ENCODE measurements at regions not wholly inside any gene's neighbourhood (a gene's known extent, or its start where the extent isn't known, plus 50 kb on each side); places are given as distances from the start of the nearest gene placed in this dataset.

DNA sequence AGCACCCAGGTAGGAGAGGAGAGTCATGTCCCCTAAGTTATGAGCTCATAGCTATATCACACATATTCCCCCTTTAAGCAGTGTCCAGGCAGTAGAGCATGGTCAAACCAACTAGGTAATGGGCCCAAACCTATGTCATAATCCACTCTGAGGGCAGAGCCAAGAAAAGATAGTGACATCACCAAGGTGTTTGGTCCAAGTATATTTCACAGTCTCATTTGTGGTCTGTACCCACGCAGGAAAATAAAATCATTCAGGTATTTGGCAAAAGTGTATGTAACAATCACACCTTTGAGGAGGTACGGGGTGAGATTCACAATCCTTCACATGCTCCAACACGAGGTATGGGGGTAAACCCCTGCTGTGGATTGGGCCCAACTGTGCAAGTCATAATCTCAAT, 2112.8 kb downstream of the TP53TG3F start:
- TF ChIP-seq CTCF (optimal IDR thresholded peaks at IDR 0.05 in 1 of 3, IDR thresholded peaks at IDR 0.05 in 1 of 3, conservative IDR thresholded peaks at IDR 0.05 in 1 of 3; ENCODE audit: extremely low read depth in 1 of 3, insufficient read depth in 2 of 3, low read length in 3 of 3) (no peak), EZH2 (IDR thresholded peaks at IDR 0.05; ENCODE audit: low read length) (no peak)
- no peak for FAIRE-seq
- DNase-seq (ENCODE audit: low read depth, low spot score) = no peak
- no peak overlapping the region for H3K4me3 ChIP-seq (ENCODE audit: control insufficient read depth in 2 of 3, extremely low read depth in 1 of 3, insufficient read depth in 2 of 3, low read depth in 1 of 3, low read length in 3 of 3)
- dilution Hi-C loops (cut with MboI; ENCODE audit: extremely low pct_ligation_motif_present, low sequenced_read_pairs) = no loop called here
- H3K4me1 ChIP-seq (ENCODE audit: control insufficient read depth, extremely low read depth, insufficient read depth, low read length) = no peaks in the 10 kb centered on the region
- no peak overlapping the region for H2AFZ ChIP-seq (ENCODE audit: control insufficient read depth, low read length)
- no peak overlapping the region for H3K4me2 ChIP-seq (ENCODE audit: control insufficient read depth, extremely low read depth, insufficient read depth, low read depth, low read length)
- no peaks in the 10 kb centered on the region for H3K79me2 ChIP-seq (ENCODE audit: control insufficient read depth, insufficient read depth, low read length)
- no peaks in the 10 kb centered on the region for H3K36me3 ChIP-seq (ENCODE audit: control insufficient read depth in 2 of 2, extremely low read depth in 1 of 2, insufficient read depth in 2 of 2, low read length in 2 of 2)
- no peaks in the 10 kb centered on the region for H3K27me3 ChIP-seq (ENCODE audit: control insufficient read depth, extremely low read depth, insufficient read depth, low read length)
- no peak overlapping the region for H3K27ac ChIP-seq (ENCODE audit: control insufficient read depth, insufficient read depth, low read length)
- no peaks in the 10 kb centered on the region for H4K20me1 ChIP-seq (ENCODE audit: control insufficient read depth, extremely low read depth, insufficient read depth, low read length)
- peaks cover 2% of the 10 kb centered on the region for H3K9me3 ChIP-seq (ENCODE audit: control insufficient read depth, low read depth, low read length)
- no peak overlapping the region for H3K9ac ChIP-seq (ENCODE audit: control insufficient read depth, extremely low read depth, insufficient read depth, low read length)
- no peaks in the 10 kb centered on the region for H3K9me1 ChIP-seq (ENCODE audit: control insufficient read depth, extremely low read depth, insufficient read depth, low read length)

GRCh38 chr16:35573407-35573806, 2114.0 kb downstream of the TP53TG3F start:
- Histone ChIP-seq H3K27ac (ENCODE audit: control insufficient read depth, insufficient read depth, low read length) (no peak overlapping the region), H3K36me3 (ENCODE audit: control insufficient read depth in 2 of 2, extremely low read depth in 1 of 2, insufficient read depth in 2 of 2, low read length in 2 of 2) (no peaks in the 10 kb centered on the region), H2AFZ (ENCODE audit: control insufficient read depth, low read length) (no peak overlapping the region), H3K9ac (ENCODE audit: control insufficient read depth, extremely low read depth, insufficient read depth, low read length) (no peak overlapping the region), H3K27me3 (ENCODE audit: control insufficient read depth, extremely low read depth, insufficient read depth, low read length) (no peaks in the 10 kb centered on the region), H3K79me2 (ENCODE audit: control insufficient read depth, insufficient read depth, low read length) (no peaks in the 10 kb centered on the region), H4K20me1 (ENCODE audit: control insufficient read depth, extremely low read depth, insufficient read depth, low read length) (no peaks in the 10 kb centered on the region), H3K4me1 (ENCODE audit: control insufficient read depth, extremely low read depth, insufficient read depth, low read length) (no peaks in the 10 kb centered on the region), H3K9me1 (ENCODE audit: control insufficient read depth, extremely low read depth, insufficient read depth, low read length) (no peaks in the 10 kb centered on the region), H3K4me3 (ENCODE audit: control insufficient read depth in 2 of 3, extremely low read depth in 1 of 3, insufficient read depth in 2 of 3, low read depth in 1 of 3, low read length in 3 of 3) (no peak overlapping the region), H3K9me3 (ENCODE audit: control insufficient read depth, low read depth, low read length) (peaks cover 2% of the 10 kb centered on the region), H3K4me2 (ENCODE audit: control insufficient read depth, extremely low read depth, insufficient read depth, low read depth, low read length) (no peak overlapping the region)
- dilution Hi-C loops (cut with MboI; ENCODE audit: extremely low pct_ligation_motif_present, low sequenced_read_pairs) = no loop called here
- FAIRE-seq = no peak
- DNase-seq (ENCODE audit: low read depth, low spot score) = no peak
- TF ChIP-seq EZH2 (IDR thresholded peaks at IDR 0.05; ENCODE audit: low read length) (no peak), CTCF (optimal IDR thresholded peaks at IDR 0.05 in 1 of 3, IDR thresholded peaks at IDR 0.05 in 1 of 3, conservative IDR thresholded peaks at IDR 0.05 in 1 of 3; ENCODE audit: extremely low read depth in 1 of 3, insufficient read depth in 2 of 3, low read length in 3 of 3) (no peak)

Measured in keratinocyte (primary cell).